ENCODE measurements at regions not wholly inside any gene's neighbourhood (a gene's known extent, or its start where the extent isn't known, plus 50 kb on each side); places are given as distances from the start of the nearest gene placed in this dataset.

GRCh38 chr1:221604948-221605347, 136.9 kb downstream of the DUSP10 start (continued):
- TF ChIP-seq, protein P1, sequence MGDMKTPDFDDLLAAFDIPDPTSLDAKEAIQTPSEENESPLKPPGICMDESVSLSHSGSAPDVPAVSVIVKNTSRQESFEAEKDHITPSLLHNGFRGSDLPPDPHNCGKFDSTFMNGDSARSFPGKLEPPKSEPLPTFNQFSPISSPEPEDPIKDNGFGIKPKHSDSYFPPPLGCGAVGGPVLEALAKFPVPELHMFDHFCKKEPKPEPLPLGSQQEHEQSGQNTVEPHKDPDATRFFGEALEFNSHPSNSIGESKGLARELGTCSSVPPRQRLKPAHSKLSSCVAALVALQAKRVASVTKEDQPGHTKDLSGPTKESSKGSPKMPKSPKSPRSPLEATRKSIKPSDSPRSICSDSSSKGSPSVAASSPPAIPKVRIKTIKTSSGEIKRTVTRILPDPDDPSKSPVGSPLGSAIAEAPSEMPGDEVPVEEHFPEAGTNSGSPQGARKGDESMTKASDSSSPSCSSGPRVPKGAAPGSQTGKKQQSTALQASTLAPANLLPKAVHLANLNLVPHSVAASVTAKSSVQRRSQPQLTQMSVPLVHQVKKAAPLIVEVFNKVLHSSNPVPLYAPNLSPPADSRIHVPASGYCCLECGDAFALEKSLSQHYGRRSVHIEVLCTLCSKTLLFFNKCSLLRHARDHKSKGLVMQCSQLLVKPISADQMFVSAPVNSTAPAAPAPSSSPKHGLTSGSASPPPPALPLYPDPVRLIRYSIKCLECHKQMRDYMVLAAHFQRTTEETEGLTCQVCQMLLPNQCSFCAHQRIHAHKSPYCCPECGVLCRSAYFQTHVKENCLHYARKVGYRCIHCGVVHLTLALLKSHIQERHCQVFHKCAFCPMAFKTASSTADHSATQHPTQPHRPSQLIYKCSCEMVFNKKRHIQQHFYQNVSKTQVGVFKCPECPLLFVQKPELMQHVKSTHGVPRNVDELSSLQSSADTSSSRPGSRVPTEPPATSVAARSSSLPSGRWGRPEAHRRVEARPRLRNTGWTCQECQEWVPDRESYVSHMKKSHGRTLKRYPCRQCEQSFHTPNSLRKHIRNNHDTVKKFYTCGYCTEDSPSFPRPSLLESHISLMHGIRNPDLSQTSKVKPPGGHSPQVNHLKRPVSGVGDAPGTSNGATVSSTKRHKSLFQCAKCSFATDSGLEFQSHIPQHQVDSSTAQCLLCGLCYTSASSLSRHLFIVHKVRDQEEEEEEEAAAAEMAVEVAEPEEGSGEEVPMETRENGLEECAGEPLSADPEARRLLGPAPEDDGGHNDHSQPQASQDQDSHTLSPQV (IDR thresholded peaks at IDR 0.05): no peak
- no peak for TF ChIP-seq HDGF (IDR thresholded peaks at IDR 0.05)

GRCh38 chr1:221605569-221605968, 136.3 kb downstream of the DUSP10 start:
- WGBS (ENCODE audit: insufficient coverage, insufficient replicate concordance, low lambda C conversion rate, missing lambda C conversion rate): 46% methylated on average over 1 of the region's 1 CpG
- Histone ChIP-seq H3K27me3 (replicated peaks in 1 of 2; ENCODE audit: control insufficient read depth in 2 of 2, insufficient read depth in 2 of 2, low read length in 1 of 2) (no peaks in the 10 kb centered on the region), H3K36me3 (ENCODE audit: control insufficient read depth in 2 of 2, insufficient read depth in 2 of 2, low read length in 1 of 2) (no peaks in the 10 kb centered on the region), H2AFZ (ENCODE audit: control insufficient read depth, low read depth, low read length) (no peak overlapping the region), H3K9me3 (replicated peaks; ENCODE audit: control insufficient read depth, insufficient read depth, low read length) (no peaks in the 10 kb centered on the region), H4K20me1 (ENCODE audit: control insufficient read depth, insufficient read depth) (no peaks in the 10 kb centered on the region), H3K4me3 (no peak overlapping the region), H3K4me1 (ENCODE audit: control insufficient read depth, insufficient read depth, low read length) (no peaks in the 10 kb centered on the region), H3K79me2 (ENCODE audit: control insufficient read depth, insufficient read depth, low read length) (no peaks in the 10 kb centered on the region), H3K4me2 (ENCODE audit: control insufficient read depth, insufficient read depth) (no peak overlapping the region), H3K9ac (ENCODE audit: control insufficient read depth, insufficient read depth, low read length) (no peak overlapping the region), H3K27ac (ENCODE audit: control insufficient read depth, insufficient read depth) (no peak overlapping the region)
- ChIA-PET POLR2A (no interaction called here), CTCF (interaction anchor here (0.6 to 1.8 kb wide), 4 partner anchors 12 to 872 kb away, joined by 3 to 6 read pairs (median 5); no protein-coding TSS in a partner anchor), RAD21 (ENCODE audit: unreplicated experiment) (no interaction called here), SMC1A (ENCODE audit: uncharacterized antibody, unreplicated experiment) (interaction anchor here (1.0 to 2.0 kb wide), 4 partner anchors 8 to 404 kb away, joined by 3 to 8 read pairs (median 6); no protein-coding TSS in a partner anchor)
- no peak for DNase-seq (ENCODE audit: low read depth, low spot score)
- in situ Hi-C loops (cut with MboI) (no loop called here), intact Hi-C loops (cut with micrococcal nuclease; ENCODE audit: unreplicated experiment) (no loop called here)
- no peak for ATAC-seq
- FAIRE-seq: no peak
- no TSS peak for BruUV-seq (replicated peaks)
- no peak for TF ChIP-seq ATF2 (IDR thresholded peaks at IDR 0.05; ENCODE audit: low read length)
- no peak for TF ChIP-seq CHD1 (IDR thresholded peaks at IDR 0.05; ENCODE audit: low read depth, low read length)
- TF ChIP-seq STAT3 (IDR thresholded peaks at IDR 0.05; ENCODE audit: low read depth, low read length): no peak
- TF ChIP-seq KLF5 (IDR thresholded peaks at IDR 0.05; ENCODE audit: partially characterized antibody): no peak
- no peak for TF ChIP-seq ESRRA (IDR thresholded peaks at IDR 0.05; ENCODE audit: low read length)
- TF ChIP-seq EED (IDR thresholded peaks at IDR 0.05; ENCODE audit: low read depth): no peak
- TF ChIP-seq, protein P2, sequence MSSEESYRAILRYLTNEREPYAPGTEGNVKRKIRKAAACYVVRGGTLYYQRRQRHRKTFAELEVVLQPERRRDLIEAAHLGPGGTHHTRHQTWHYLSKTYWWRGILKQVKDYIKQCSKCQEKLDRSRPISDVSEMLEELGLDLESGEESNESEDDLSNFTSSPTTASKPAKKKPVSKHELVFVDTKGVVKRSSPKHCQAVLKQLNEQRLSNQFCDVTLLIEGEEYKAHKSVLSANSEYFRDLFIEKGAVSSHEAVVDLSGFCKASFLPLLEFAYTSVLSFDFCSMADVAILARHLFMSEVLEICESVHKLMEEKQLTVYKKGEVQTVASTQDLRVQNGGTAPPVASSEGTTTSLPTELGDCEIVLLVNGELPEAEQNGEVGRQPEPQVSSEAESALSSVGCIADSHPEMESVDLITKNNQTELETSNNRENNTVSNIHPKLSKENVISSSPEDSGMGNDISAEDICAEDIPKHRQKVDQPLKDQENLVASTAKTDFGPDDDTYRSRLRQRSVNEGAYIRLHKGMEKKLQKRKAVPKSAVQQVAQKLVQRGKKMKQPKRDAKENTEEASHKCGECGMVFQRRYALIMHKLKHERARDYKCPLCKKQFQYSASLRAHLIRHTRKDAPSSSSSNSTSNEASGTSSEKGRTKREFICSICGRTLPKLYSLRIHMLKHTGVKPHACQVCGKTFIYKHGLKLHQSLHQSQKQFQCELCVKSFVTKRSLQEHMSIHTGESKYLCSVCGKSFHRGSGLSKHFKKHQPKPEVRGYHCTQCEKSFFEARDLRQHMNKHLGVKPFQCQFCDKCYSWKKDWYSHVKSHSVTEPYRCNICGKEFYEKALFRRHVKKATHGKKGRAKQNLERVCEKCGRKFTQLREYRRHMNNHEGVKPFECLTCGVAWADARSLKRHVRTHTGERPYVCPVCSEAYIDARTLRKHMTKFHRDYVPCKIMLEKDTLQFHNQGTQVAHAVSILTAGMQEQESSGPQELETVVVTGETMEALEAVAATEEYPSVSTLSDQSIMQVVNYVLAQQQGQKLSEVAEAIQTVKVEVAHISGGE (CRISPR knock-in tag; IDR thresholded peaks at IDR 0.05): no peak
- no peak for TF ChIP-seq PKNOX1 (IDR thresholded peaks at IDR 0.05)
- no peak for TF ChIP-seq TAF1 (IDR thresholded peaks at IDR 0.05; ENCODE audit: borderline replicate concordance, low read depth, low read length)
- no peak for TF ChIP-seq BRCA1 (IDR thresholded peaks at IDR 0.05; ENCODE audit: low read depth, low read length)
- TF ChIP-seq ZNF274 (IDR thresholded peaks at IDR 0.05; ENCODE audit: insufficient read depth, insufficient read length): no peak
